HL-60 (cell line): ENCODE measurements at regions not wholly inside any gene's neighbourhood (a gene's known extent, or its start where the extent isn't known, plus 50 kb on each side); places are given as distances from the start of the nearest gene placed in this dataset.

Experiments
- POLR2AphosphoS5 ChIP-seq: IDR thresholded peaks from 2 replicates; pipeline ENCODE4 v1.6.1; 2012; ENCODE audit warnings: low read depth
- SPI1 ChIP-seq: IDR thresholded peaks from 2 replicates; pipeline ENCODE4 v1.6.1; 2012; ENCODE audit warnings: low read depth, mild to moderate bottlenecking, borderline replicate concordance
- TF ChIP-seq, protein P1 (sequence below): IDR thresholded peaks from one replicate; pipeline ENCODE4 v1.5.1; 2011; ENCODE audit warnings: low read length, control low read depth, inconsistent platforms; ENCODE audit not compliant: insufficient read depth
- TF ChIP-seq, protein P2 (sequence below): IDR thresholded peaks from 2 replicates; pipeline ENCODE4 v1.6.1; 2012; ENCODE audit warnings: low read depth; ENCODE audit not compliant: insufficient replicate concordance

DNA sequence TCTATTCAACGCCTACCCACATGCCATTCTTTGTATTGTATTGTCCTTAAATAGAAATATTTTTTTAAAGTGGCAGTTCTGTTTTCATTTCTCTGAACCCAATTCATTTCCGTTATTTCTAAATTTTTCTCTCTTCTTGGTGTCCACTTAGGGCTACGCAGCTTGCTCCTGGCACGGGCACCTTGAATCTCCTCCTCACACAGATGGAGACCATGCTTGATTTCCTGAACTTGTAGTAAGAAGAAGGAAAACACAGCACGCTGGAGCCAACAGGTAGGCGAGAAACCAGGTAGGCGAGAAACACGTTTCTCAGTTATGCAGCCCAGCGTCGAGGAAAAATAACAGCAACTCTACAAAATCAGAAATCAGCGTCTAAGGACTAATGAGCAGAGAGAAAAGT is 428.9 kb downstream of the STK39 start:
- TF ChIP-seq POLR2AphosphoS5 (no peak), SPI1 (no peak)
- TF ChIP-seq, protein P1, sequence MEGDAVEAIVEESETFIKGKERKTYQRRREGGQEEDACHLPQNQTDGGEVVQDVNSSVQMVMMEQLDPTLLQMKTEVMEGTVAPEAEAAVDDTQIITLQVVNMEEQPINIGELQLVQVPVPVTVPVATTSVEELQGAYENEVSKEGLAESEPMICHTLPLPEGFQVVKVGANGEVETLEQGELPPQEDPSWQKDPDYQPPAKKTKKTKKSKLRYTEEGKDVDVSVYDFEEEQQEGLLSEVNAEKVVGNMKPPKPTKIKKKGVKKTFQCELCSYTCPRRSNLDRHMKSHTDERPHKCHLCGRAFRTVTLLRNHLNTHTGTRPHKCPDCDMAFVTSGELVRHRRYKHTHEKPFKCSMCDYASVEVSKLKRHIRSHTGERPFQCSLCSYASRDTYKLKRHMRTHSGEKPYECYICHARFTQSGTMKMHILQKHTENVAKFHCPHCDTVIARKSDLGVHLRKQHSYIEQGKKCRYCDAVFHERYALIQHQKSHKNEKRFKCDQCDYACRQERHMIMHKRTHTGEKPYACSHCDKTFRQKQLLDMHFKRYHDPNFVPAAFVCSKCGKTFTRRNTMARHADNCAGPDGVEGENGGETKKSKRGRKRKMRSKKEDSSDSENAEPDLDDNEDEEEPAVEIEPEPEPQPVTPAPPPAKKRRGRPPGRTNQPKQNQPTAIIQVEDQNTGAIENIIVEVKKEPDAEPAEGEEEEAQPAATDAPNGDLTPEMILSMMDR = no peak
- TF ChIP-seq, protein P2, sequence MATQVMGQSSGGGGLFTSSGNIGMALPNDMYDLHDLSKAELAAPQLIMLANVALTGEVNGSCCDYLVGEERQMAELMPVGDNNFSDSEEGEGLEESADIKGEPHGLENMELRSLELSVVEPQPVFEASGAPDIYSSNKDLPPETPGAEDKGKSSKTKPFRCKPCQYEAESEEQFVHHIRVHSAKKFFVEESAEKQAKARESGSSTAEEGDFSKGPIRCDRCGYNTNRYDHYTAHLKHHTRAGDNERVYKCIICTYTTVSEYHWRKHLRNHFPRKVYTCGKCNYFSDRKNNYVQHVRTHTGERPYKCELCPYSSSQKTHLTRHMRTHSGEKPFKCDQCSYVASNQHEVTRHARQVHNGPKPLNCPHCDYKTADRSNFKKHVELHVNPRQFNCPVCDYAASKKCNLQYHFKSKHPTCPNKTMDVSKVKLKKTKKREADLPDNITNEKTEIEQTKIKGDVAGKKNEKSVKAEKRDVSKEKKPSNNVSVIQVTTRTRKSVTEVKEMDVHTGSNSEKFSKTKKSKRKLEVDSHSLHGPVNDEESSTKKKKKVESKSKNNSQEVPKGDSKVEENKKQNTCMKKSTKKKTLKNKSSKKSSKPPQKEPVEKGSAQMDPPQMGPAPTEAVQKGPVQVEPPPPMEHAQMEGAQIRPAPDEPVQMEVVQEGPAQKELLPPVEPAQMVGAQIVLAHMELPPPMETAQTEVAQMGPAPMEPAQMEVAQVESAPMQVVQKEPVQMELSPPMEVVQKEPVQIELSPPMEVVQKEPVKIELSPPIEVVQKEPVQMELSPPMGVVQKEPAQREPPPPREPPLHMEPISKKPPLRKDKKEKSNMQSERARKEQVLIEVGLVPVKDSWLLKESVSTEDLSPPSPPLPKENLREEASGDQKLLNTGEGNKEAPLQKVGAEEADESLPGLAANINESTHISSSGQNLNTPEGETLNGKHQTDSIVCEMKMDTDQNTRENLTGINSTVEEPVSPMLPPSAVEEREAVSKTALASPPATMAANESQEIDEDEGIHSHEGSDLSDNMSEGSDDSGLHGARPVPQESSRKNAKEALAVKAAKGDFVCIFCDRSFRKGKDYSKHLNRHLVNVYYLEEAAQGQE = no peak
